ENCODE measurements at regions not wholly inside any gene's neighbourhood (a gene's known extent, or its start where the extent isn't known, plus 50 kb on each side); places are given as distances from the start of the nearest gene placed in this dataset.

DNA sequence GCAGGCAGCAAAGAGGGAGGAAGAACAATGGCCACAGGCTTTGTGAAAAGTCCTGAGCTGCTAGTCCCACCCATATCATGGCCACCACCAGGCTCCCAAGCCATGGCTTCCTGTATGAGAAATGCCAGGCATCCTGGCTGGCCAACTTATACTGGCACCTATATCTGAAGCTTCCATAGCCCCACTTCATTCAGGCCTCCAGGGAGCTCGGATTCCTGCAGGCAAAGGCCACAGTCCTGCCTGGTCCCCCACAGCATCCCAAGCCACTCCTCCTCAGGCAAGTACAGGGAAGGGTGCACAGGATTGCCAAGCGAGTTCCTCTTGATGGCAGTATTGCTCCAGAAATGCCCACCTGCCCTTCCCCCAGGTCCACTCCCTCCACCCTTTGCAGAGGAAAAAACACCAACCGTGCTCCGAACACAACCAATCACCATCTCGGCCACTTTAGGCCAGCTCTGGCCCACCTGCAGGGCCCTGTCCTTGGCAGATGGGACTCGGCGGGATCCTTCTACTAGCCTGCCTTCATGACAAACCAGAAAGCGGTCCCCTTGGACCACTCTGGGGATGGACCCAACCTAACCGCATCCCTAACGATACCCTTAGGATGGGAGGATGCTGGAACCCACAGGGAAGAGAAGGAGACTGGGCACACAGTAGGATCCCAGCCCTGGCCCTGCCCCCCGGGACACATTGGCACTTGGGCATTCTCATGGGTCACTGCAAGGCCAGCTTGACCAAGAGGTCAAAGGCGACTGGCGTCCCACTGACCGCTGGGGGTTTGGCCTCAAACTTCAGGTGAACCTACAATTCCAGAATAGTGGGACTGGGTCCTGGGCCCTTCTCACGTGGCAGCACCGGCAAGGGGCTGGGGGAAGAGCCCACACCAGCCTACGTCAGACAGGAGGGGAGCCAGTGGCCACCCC, 220.4 kb upstream of the AGTR2 start (continued):
- TF ChIP-seq, protein P1, sequence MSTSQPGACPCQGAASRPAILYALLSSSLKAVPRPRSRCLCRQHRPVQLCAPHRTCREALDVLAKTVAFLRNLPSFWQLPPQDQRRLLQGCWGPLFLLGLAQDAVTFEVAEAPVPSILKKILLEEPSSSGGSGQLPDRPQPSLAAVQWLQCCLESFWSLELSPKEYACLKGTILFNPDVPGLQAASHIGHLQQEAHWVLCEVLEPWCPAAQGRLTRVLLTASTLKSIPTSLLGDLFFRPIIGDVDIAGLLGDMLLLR (CRISPR knock-in tag; IDR thresholded peaks at IDR 0.05): no peak
- TF ChIP-seq RBFOX2 (IDR thresholded peaks at IDR 0.05; ENCODE audit: low read depth, low read length) (no peak), ZNF331 (CRISPR knock-in tag; IDR thresholded peaks at IDR 0.05) (0 out of 2 replicates have a peak, but pooled peaks have one; percentile 18), FOSL2 (CRISPR knock-in tag; IDR thresholded peaks at IDR 0.05) (peak; percentile 11; the same call in 1 of the 2 replicates), NR2F6 (IDR thresholded peaks at IDR 0.05) (no peak), NR2F6 (CRISPR knock-in tag; IDR thresholded peaks at IDR 0.05) (0 out of 2 replicates have a peak, but pooled peaks have one; percentile 11), LCORL (IDR thresholded peaks at IDR 0.05) (no peak), LCORL (CRISPR knock-in tag; IDR thresholded peaks at IDR 0.05) (0 out of 2 replicates have a peak, but pooled peaks have one; percentile 71), NFYB (CRISPR knock-in tag; IDR thresholded peaks at IDR 0.05) (peak; percentile 49; the same call in 1 of the 2 replicates), ATAD3A (CRISPR knock-in tag; IDR thresholded peaks at IDR 0.05) (no peak), MLLT10 (CRISPR knock-in tag; IDR thresholded peaks at IDR 0.05) (no peak), FOSL1 (CRISPR knock-in tag; IDR thresholded peaks at IDR 0.05; ENCODE audit: borderline replicate concordance) (no peak)
- TF ChIP-seq, protein P2, sequence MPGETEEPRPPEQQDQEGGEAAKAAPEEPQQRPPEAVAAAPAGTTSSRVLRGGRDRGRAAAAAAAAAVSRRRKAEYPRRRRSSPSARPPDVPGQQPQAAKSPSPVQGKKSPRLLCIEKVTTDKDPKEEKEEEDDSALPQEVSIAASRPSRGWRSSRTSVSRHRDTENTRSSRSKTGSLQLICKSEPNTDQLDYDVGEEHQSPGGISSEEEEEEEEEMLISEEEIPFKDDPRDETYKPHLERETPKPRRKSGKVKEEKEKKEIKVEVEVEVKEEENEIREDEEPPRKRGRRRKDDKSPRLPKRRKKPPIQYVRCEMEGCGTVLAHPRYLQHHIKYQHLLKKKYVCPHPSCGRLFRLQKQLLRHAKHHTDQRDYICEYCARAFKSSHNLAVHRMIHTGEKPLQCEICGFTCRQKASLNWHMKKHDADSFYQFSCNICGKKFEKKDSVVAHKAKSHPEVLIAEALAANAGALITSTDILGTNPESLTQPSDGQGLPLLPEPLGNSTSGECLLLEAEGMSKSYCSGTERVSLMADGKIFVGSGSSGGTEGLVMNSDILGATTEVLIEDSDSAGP (CRISPR knock-in tag; IDR thresholded peaks at IDR 0.05; ENCODE audit: borderline replicate concordance): peak; percentile 33; the same call in 1 of the 2 replicates
- TF ChIP-seq, protein P3, sequence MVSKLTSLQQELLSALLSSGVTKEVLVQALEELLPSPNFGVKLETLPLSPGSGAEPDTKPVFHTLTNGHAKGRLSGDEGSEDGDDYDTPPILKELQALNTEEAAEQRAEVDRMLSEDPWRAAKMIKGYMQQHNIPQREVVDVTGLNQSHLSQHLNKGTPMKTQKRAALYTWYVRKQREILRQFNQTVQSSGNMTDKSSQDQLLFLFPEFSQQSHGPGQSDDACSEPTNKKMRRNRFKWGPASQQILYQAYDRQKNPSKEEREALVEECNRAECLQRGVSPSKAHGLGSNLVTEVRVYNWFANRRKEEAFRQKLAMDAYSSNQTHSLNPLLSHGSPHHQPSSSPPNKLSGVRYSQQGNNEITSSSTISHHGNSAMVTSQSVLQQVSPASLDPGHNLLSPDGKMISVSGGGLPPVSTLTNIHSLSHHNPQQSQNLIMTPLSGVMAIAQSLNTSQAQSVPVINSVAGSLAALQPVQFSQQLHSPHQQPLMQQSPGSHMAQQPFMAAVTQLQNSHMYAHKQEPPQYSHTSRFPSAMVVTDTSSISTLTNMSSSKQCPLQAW (CRISPR knock-in tag; IDR thresholded peaks at IDR 0.05): 0 out of 2 replicates have a peak, but pooled peaks have one; percentile 37
- TF ChIP-seq, protein P4, sequence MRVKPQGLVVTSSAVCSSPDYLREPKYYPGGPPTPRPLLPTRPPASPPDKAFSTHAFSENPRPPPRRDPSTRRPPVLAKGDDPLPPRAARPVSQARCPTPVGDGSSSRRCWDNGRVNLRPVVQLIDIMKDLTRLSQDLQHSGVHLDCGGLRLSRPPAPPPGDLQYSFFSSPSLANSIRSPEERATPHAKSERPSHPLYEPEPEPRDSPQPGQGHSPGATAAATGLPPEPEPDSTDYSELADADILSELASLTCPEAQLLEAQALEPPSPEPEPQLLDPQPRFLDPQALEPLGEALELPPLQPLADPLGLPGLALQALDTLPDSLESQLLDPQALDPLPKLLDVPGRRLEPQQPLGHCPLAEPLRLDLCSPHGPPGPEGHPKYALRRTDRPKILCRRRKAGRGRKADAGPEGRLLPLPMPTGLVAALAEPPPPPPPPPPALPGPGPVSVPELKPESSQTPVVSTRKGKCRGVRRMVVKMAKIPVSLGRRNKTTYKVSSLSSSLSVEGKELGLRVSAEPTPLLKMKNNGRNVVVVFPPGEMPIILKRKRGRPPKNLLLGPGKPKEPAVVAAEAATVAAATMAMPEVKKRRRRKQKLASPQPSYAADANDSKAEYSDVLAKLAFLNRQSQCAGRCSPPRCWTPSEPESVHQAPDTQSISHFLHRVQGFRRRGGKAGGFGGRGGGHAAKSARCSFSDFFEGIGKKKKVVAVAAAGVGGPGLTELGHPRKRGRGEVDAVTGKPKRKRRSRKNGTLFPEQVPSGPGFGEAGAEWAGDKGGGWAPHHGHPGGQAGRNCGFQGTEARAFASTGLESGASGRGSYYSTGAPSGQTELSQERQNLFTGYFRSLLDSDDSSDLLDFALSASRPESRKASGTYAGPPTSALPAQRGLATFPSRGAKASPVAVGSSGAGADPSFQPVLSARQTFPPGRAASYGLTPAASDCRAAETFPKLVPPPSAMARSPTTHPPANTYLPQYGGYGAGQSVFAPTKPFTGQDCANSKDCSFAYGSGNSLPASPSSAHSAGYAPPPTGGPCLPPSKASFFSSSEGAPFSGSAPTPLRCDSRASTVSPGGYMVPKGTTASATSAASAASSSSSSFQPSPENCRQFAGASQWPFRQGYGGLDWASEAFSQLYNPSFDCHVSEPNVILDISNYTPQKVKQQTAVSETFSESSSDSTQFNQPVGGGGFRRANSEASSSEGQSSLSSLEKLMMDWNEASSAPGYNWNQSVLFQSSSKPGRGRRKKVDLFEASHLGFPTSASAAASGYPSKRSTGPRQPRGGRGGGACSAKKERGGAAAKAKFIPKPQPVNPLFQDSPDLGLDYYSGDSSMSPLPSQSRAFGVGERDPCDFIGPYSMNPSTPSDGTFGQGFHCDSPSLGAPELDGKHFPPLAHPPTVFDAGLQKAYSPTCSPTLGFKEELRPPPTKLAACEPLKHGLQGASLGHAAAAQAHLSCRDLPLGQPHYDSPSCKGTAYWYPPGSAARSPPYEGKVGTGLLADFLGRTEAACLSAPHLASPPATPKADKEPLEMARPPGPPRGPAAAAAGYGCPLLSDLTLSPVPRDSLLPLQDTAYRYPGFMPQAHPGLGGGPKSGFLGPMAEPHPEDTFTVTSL (CRISPR knock-in tag; IDR thresholded peaks at IDR 0.05; ENCODE audit: borderline replicate concordance): 0 out of 2 replicates have a peak, but pooled peaks have one; percentile 35
- TF ChIP-seq, protein P5, sequence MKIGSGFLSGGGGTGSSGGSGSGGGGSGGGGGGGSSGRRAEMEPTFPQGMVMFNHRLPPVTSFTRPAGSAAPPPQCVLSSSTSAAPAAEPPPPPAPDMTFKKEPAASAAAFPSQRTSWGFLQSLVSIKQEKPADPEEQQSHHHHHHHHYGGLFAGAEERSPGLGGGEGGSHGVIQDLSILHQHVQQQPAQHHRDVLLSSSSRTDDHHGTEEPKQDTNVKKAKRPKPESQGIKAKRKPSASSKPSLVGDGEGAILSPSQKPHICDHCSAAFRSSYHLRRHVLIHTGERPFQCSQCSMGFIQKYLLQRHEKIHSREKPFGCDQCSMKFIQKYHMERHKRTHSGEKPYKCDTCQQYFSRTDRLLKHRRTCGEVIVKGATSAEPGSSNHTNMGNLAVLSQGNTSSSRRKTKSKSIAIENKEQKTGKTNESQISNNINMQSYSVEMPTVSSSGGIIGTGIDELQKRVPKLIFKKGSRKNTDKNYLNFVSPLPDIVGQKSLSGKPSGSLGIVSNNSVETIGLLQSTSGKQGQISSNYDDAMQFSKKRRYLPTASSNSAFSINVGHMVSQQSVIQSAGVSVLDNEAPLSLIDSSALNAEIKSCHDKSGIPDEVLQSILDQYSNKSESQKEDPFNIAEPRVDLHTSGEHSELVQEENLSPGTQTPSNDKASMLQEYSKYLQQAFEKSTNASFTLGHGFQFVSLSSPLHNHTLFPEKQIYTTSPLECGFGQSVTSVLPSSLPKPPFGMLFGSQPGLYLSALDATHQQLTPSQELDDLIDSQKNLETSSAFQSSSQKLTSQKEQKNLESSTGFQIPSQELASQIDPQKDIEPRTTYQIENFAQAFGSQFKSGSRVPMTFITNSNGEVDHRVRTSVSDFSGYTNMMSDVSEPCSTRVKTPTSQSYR (CRISPR knock-in tag; IDR thresholded peaks at IDR 0.05; ENCODE audit: borderline replicate concordance): peak; percentile 47; the same call in 1 of the 2 replicates
